K562 (cell line): ENCODE measurements at regions not wholly inside any gene's neighbourhood (a gene's known extent, or its start where the extent isn't known, plus 50 kb on each side); places are given as distances from the start of the nearest gene placed in this dataset.

ENCODE experiments used
- ATAC-seq: fragments of 200-7000 bp; cut with Tn5 transposase; 3 replicates; pipeline ENCODE4 v1.9.1; 2020; ENCODE audit warnings: moderate library complexity
- BruUV-seq: library from RNA; stranded (reverse); fragments of 400-500 nt; replicated peaks from 2 replicates; lab custom pipeline; 2021; lab: Mats Ljungman, UMichigan
- CTCF ChIA-PET: fragments of 300-600 bp; formaldehyde crosslinking; extraction: SDS; loops from one replicate; lab custom pipeline; 2021; ENCODE audit warnings: low intra/inter-chr PET ratio; lab: Yijun Ruan, JAX
- POLR2A ChIA-PET: fragments of 300-600, 350-650 bp; sonication (Branson Sonifier 250); formaldehyde crosslinking; extraction: SDS; loops from one replicate; lab custom pipeline; 2021; ENCODE audit warnings: antibody characterized with exemption, inconsistent platforms; lab: Yijun Ruan, JAX
- DNase-seq, 4 experiments: peaks; one replicate each; pipeline versions ENCODE4 v3.0.0 to v3.0.0-alpha.2; 2011 to 2018; ENCODE audit warnings: low spot score in 3 of 4, mixed read lengths in 3 of 4; ENCODE audit errors: extremely low read depth in 1 of 4
- FAIRE-seq: peaks from 2 replicates; lab custom pipeline; 2011; peaks lifted over from hg19 to GRCh38; lab: Jason Lieb, UNC
- H2AFZ ChIP-seq: 2 replicates; pipeline ENCODE4 v1.6.0; 2011; ENCODE audit warnings: low read depth, low read length, control low read depth, inconsistent platforms
- H3K27ac ChIP-seq: fragments of 200-600 bp; 3 replicates; pipeline ENCODE4 v1.8.0; 2011; ENCODE audit warnings: low read depth, mild to moderate bottlenecking, control low read depth, inconsistent platforms, low read length, moderate library complexity, mixed read lengths; ENCODE audit errors: extremely low read depth
- H3K27me3 ChIP-seq, 2 experiments: fragments of 300-600 bp in 1 of 2; 2 replicates in 1 of 2; 3 replicates in 1 of 2; pipeline versions ENCODE4 v1.6.0 to v1.8.0; 2011; ENCODE audit warnings: inconsistent platforms in 2 of 2, low read length in 2 of 2, mild to moderate bottlenecking in 1 of 2, mixed read lengths in 1 of 2, moderate library complexity in 1 of 2; ENCODE audit not compliant: control insufficient read depth in 2 of 2, insufficient read depth in 2 of 2
- H3K36me3 ChIP-seq: fragments of 300-600 bp; 3 replicates; pipeline ENCODE4 v1.8.0; 2011; ENCODE audit warnings: mild to moderate bottlenecking, low read length, inconsistent platforms; ENCODE audit not compliant: control insufficient read depth, insufficient read depth
- H3K4me1 ChIP-seq, 2 experiments: fragments of 200-600 bp in 1 of 2; replicated peaks in 1 of 2; 2 replicates in 1 of 2; 3 replicates in 1 of 2; pipeline versions ENCODE4 v1.5.1 to v1.8.0; 2011; ENCODE audit warnings: inconsistent platforms in 2 of 2, low read length in 2 of 2, mild to moderate bottlenecking in 1 of 2, mixed read lengths in 1 of 2, moderate library complexity in 1 of 2; ENCODE audit not compliant: control insufficient read depth in 2 of 2, insufficient read depth in 2 of 2
- H3K4me2 ChIP-seq: 2 replicates; pipeline ENCODE4 v1.6.1; 2011; ENCODE audit warnings: low read length, control low read depth, inconsistent platforms, mixed read lengths; ENCODE audit not compliant: insufficient read depth
- H3K4me3 ChIP-seq: fragments of 200-600 bp; sonication (generic), shearing (Covaris generic); 2 replicates; pipeline ENCODE4 v1.5.1; 2016; ENCODE audit warnings: control low read depth, inconsistent platforms
- H3K79me2 ChIP-seq: fragments of 200-600 bp; 3 replicates; pipeline ENCODE4 v1.8.0; 2011; ENCODE audit warnings: low read length, inconsistent platforms; ENCODE audit not compliant: control insufficient read depth, insufficient read depth
- H3K9ac ChIP-seq, 2 experiments: 2 replicates each; pipeline versions ENCODE4 v1.6.0 to v1.6.1; 2011; ENCODE audit warnings: low read depth in 2 of 2, low read length in 2 of 2, control low read depth in 1 of 2, inconsistent platforms in 1 of 2, mild to moderate bottlenecking in 1 of 2, mixed read lengths in 1 of 2; ENCODE audit not compliant: insufficient read depth in 1 of 2
- H3K9me1 ChIP-seq: one replicate; pipeline ENCODE4 v1.6.0; 2011; ENCODE audit warnings: inconsistent platforms, mild to moderate bottlenecking, low read length, moderate library complexity; ENCODE audit not compliant: control insufficient read depth, insufficient read depth
- H3K9me3 ChIP-seq: replicated peaks from 2 replicates; pipeline ENCODE4 v1.5.1; 2011; ENCODE audit warnings: low read depth, low read length, inconsistent platforms; ENCODE audit not compliant: control insufficient read depth, insufficient read depth
- H4K20me1 ChIP-seq: replicated peaks from 2 replicates; pipeline ENCODE4 v1.6.1; 2011; ENCODE audit warnings: low read length, inconsistent platforms, mixed read lengths; ENCODE audit not compliant: control insufficient read depth, insufficient read depth
- CBX3 ChIP-seq, 2 experiments: IDR thresholded peaks; 1 replicate in 1 of 2; 2 replicates in 1 of 2; pipeline ENCODE4 v1.6.1; 2012; ENCODE audit warnings: inconsistent platforms in 2 of 2, low read length in 2 of 2, borderline replicate concordance in 1 of 2, control low read depth in 1 of 2
- CCAR2 ChIP-seq: fragments of 200-400 bp; formaldehyde crosslinking; IDR thresholded peaks from 2 replicates; pipeline ENCODE4 v1.6.1; 2017; ENCODE audit warnings: mild to moderate bottlenecking, low read depth, low read length
- NFATC3 ChIP-seq: fragments of 450-650 bp; IDR thresholded peaks from 2 replicates; pipeline ENCODE4 v1.6.1; 2017; ENCODE audit warnings: mild to moderate bottlenecking
- RNF2 ChIP-seq: sonication (generic); IDR thresholded peaks from 2 replicates; pipeline ENCODE4 v1.6.1; 2016
- SIN3B ChIP-seq: fragments of 450-650 bp; IDR thresholded peaks from 2 replicates; pipeline ENCODE4 v1.6.1; 2017; ENCODE audit warnings: low read depth, mild to moderate bottlenecking, moderate library complexity
- SMARCA5 ChIP-seq: fragments of 450-650 bp; IDR thresholded peaks from 2 replicates; pipeline ENCODE4 v1.6.1; 2016
- SRSF3 ChIP-seq: fragments of 200-400 bp; formaldehyde crosslinking; IDR thresholded peaks from 2 replicates; pipeline ENCODE4 v1.6.1; 2016; ENCODE audit warnings: mild to moderate bottlenecking, low read length, moderate library complexity; ENCODE audit not compliant: insufficient read depth
- ZNF224 ChIP-seq: sonication (generic); formaldehyde crosslinking; IDR thresholded peaks from 2 replicates; pipeline ENCODE4 v1.8.0; 2022; ENCODE audit warnings: mild to moderate bottlenecking, missing genetic modification reagents
- ZNF780A ChIP-seq: fragments of 250-450 bp; sonication (Bioruptor Pico); IDR thresholded peaks from 2 replicates; pipeline ENCODE4 v1.5.0; 2021; ENCODE audit warnings: mild to moderate bottlenecking
- WGBS: fragments of 100-300 bp; shearing (Covaris generic); methylation state at CpG from one replicate; pipeline ENCODE4 v1.1.6; 2016; ENCODE audit warnings: low coverage, mixed read lengths; ENCODE audit not compliant: insufficient coverage; ENCODE audit errors: missing lambda C conversion rate; 5-methylcytosine and 5-hydroxymethylcytosine counted together
- in situ Hi-C: fragments of 300-500 bp; cut with MboI; formaldehyde crosslinking; loops from 4 replicates; pipeline ENCODE4 v1.15.0; 2018; ENCODE audit warnings: inconsistent platforms, mixed read lengths
- intact Hi-C: fragments of 100-400 bp; cut with micrococcal nuclease; formaldehyde crosslinking; loops from 2 replicates; pipeline ENCODE4 v1.14.2; 2022
- TF ChIP-seq, protein P1 (sequence below), 3 experiments: fragments of 200-800 bp in 1 of 3; fragments of 250-450 bp in 1 of 3; fragments of 450-650 bp in 1 of 3; sonication (Bioruptor Pico) in 1 of 3; sonication (Bioruptor generic) in 1 of 3; formaldehyde crosslinking in 1 of 3; IDR thresholded peaks; 2 replicates each; pipeline versions ENCODE4 v1.6.1 to v1.8.0; 2016 to 2022; ENCODE audit warnings: mild to moderate bottlenecking in 2 of 3, missing genetic modification characterization in 2 of 3, missing compliant biosample characterization in 1 of 3, moderate library complexity in 1 of 3
- TF ChIP-seq, protein P2 (sequence below): fragments of 250-450 bp; sonication (Bioruptor Pico); IDR thresholded peaks from 2 replicates; pipeline ENCODE4 v1.4.0; 2020; ENCODE audit warnings: mild to moderate bottlenecking

DNA sequence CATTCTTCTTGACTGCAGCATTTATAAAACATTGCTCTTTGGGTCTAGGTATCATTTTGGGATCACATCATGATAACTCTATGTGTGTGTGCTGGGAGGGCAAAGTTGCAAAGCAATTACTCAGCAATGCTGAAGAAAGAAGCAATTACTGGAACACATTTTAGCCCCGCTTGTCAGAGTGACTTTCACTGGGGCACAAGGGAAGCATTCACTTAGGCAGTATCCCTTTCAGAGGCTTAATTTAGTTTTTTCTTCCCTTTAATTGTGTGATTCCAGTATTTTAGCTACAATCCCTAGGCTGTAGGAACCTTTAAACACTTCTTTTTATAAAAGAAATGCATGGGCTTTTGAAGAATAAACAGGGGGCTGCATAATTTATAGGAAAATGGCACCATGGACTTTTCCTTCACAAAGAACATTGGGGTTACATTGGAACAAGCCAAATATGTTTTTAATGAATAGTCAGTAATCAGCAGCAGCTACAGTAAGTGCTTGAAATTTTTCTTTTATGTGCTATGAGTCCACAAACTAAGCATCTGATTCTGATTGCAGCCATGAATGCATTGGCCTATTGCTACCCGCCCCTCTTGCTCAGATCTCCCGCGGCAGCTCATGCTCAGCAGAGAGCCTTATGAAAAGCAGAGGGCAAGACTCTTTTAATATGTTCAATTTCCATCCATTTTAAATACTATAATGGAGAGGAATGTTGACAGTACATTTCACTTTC is 51.2 kb upstream of the NXPH1 start:
- no peak for ATAC-seq
- no TSS peak for BruUV-seq
- POLR2A ChIA-PET, result no interaction called here

More for the DNA sequence above, 51.2 kb upstream of the NXPH1 start:
- no peaks in the 10 kb centered on the region for H4K20me1 ChIP-seq
- TF ChIP-seq SRSF3 (no peak), CBX3 (IDR thresholded peaks at IDR 0.05; ENCODE audit: borderline replicate concordance in 1 of 2, low read length in 2 of 2) (no peak), NFATC3 (no peak), RNF2 (no peak), ZNF224 (CRISPR knock-in tag) (no peak), SIN3B (no peak), CCAR2 (no peak), SMARCA5 (no peak), ZNF780A (CRISPR knock-in tag) (no peak)
- TF ChIP-seq, protein P1, sequence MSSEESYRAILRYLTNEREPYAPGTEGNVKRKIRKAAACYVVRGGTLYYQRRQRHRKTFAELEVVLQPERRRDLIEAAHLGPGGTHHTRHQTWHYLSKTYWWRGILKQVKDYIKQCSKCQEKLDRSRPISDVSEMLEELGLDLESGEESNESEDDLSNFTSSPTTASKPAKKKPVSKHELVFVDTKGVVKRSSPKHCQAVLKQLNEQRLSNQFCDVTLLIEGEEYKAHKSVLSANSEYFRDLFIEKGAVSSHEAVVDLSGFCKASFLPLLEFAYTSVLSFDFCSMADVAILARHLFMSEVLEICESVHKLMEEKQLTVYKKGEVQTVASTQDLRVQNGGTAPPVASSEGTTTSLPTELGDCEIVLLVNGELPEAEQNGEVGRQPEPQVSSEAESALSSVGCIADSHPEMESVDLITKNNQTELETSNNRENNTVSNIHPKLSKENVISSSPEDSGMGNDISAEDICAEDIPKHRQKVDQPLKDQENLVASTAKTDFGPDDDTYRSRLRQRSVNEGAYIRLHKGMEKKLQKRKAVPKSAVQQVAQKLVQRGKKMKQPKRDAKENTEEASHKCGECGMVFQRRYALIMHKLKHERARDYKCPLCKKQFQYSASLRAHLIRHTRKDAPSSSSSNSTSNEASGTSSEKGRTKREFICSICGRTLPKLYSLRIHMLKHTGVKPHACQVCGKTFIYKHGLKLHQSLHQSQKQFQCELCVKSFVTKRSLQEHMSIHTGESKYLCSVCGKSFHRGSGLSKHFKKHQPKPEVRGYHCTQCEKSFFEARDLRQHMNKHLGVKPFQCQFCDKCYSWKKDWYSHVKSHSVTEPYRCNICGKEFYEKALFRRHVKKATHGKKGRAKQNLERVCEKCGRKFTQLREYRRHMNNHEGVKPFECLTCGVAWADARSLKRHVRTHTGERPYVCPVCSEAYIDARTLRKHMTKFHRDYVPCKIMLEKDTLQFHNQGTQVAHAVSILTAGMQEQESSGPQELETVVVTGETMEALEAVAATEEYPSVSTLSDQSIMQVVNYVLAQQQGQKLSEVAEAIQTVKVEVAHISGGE (CRISPR knock-in tag; IDR thresholded peaks at IDR 0.05), result no peak
- TF ChIP-seq, protein P2, sequence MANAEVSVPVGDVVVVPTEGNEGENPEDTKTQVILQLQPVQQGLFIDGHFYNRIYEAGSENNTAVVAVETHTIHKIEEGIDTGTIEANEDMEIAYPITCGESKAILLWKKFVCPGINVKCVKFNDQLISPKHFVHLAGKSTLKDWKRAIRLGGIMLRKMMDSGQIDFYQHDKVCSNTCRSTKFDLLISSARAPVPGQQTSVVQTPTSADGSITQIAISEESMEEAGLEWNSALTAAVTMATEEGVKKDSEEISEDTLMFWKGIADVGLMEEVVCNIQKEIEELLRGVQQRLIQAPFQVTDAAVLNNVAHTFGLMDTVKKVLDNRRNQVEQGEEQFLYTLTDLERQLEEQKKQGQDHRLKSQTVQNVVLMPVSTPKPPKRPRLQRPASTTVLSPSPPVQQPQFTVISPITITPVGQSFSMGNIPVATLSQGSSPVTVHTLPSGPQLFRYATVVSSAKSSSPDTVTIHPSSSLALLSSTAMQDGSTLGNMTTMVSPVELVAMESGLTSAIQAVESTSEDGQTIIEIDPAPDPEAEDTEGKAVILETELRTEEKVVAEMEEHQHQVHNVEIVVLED (CRISPR knock-in tag), result no peak
- TF ChIP-seq, all 486 proteins: peak for 0
- Histone ChIP-seq H3K4me1 (peaks cover 0 to 12% of the 10 kb centered on the region in 2 experiments; a peak in 2 of 5 replicates), H3K9ac (no peak overlapping the region), H3K36me3 (no peaks in the 10 kb centered on the region), H3K27ac (no peak overlapping the region), H3K4me3 (no peak overlapping the region), H3K9me1 (no peaks in the 10 kb centered on the region), H3K79me2 (no peaks in the 10 kb centered on the region), H3K9me3 (no peaks in the 10 kb centered on the region), H3K27me3 (no peaks in the 10 kb centered on the region), H3K4me2 (no peak overlapping the region), H2AFZ (no peak overlapping the region)
- DNase-seq (no peak), FAIRE-seq (no peak)
- intact Hi-C loops, result no loop called here
- 34% methylated on average over 4 of the region's 4 CpGs for WGBS
- CTCF ChIA-PET, result no interaction called here
- in situ Hi-C loops, result no loop called here
